Activated CD8-positive, alpha-beta memory T cell treated with anti-CD3 and anti-CD28 coated beads for 48 hours (primary cell): ENCODE measurements at regions not wholly inside any gene's neighbourhood (a gene's known extent, or its start where the extent isn't known, plus 50 kb on each side); places are given as distances from the start of the nearest gene placed in this dataset.
"Not testable (repeated sequence)": the region's sequence is repeated elsewhere in the genome, so short reads cannot be mapped to it uniquely, and the experiment has no call there.

ENCODE experiments used
- DNase-seq, 3 experiments: peaks; one replicate each; pipeline ENCODE4 v3.0.0-alpha.2; 2020; ENCODE audit warnings: low read depth in 2 of 3, low spot score in 2 of 3

GRCh38 chr12:19624491-19624890, 185.2 kb downstream of the AEBP2 start:
- no peak for DNase-seq

GRCh38 chr12:19625551-19625950, 186.3 kb downstream of the AEBP2 start:
- DNase-seq = not testable (repeated sequence)

- no peak for DNase-seq
These were observed 188.4 kb downstream of the AEBP2 start for GRCh38 chr12:19627719-19628118.

GRCh38 chr12:19630536-19630935, 191.2 kb downstream of the AEBP2 start:
- DNase-seq = no peak

GRCh38 chr12:19633194-19633593, 193.9 kb downstream of the AEBP2 start:
- DNase-seq = no peak

GRCh38 chr12:19633641-19634040, 194.3 kb downstream of the AEBP2 start:
- no peak for DNase-seq

- DNase-seq = no peak
These were observed 200.6 kb downstream of the AEBP2 start for GRCh38 chr12:19639781-19640415.

GRCh38 chr12:19641235-19642080, 202.2 kb downstream of the AEBP2 start:
- DNase-seq = no peak

- DNase-seq = no peak
These were observed 203.1 kb downstream of the AEBP2 start for GRCh38 chr12:19642345-19642744.

GRCh38 chr12:19643635-19644034, 204.3 kb downstream of the AEBP2 start:
- no peak for DNase-seq

- no peak for DNase-seq
These were observed 205.3 kb downstream of the AEBP2 start for GRCh38 chr12:19644571-19644970.

GRCh38 chr12:19645823-19646222, 206.5 kb downstream of the AEBP2 start:
- DNase-seq = no peak

- no peak for DNase-seq
These were observed 207.3 kb downstream of the AEBP2 start for GRCh38 chr12:19646599-19646998.

- no peak for DNase-seq
These were observed 208.7 kb downstream of the AEBP2 start for GRCh38 chr12:19647806-19648556.

GRCh38 chr12:19648591-19648990, 209.3 kb downstream of the AEBP2 start:
- no peak for DNase-seq

GRCh38 chr12:19652386-19652785, 213.1 kb downstream of the AEBP2 start:
- no peak for DNase-seq

- DNase-seq = no peak
These were observed 215.5 kb downstream of the AEBP2 start for GRCh38 chr12:19654650-19655376.

- DNase-seq = no peak
These were observed 217.9 kb downstream of the AEBP2 start for GRCh38 chr12:19657118-19657731.

GRCh38 chr12:19657732-19658130, 218.4 kb downstream of the AEBP2 start:
- no peak for DNase-seq

GRCh38 chr12:19659086-19659485, 219.8 kb downstream of the AEBP2 start:
- no peak for DNase-seq

GRCh38 chr12:19659501-19659900, 220.2 kb downstream of the AEBP2 start:
- DNase-seq = no peak
